Activated naive CD4-positive, alpha-beta T cell treated with anti-CD3 and anti-CD28 coated beads, Interleukin-2, amount 10 ng/mL, durations not matched to agents 7 days and 5 days (primary cell): ENCODE measurements at regions not wholly inside any gene's neighbourhood (a gene's known extent, or its start where the extent isn't known, plus 50 kb on each side); places are given as distances from the start of the nearest gene placed in this dataset.

Source experiments
- CTCF ChIA-PET: fragments of 350-600 bp; sonication (Branson Sonifier 250); formaldehyde crosslinking; loops from one replicate; lab custom pipeline; 2021; ENCODE audit warnings: antibody characterized with exemption; lab: Charles Lee
- DNase-seq: peaks from one replicate; pipeline ENCODE4 v3.0.0-alpha.2; 2020
- H3K27ac Mint-ChIP-seq: one replicate; pipeline ENCODE4 v1.8.0; 2021; ENCODE audit warnings: mild to moderate bottlenecking, moderate library complexity, mixed read lengths
- H3K27me3 Mint-ChIP-seq: one replicate; pipeline ENCODE4 v1.8.0; 2021; ENCODE audit warnings: mild to moderate bottlenecking, mixed read lengths
- H3K36me3 Mint-ChIP-seq: one replicate; pipeline ENCODE4 v1.8.0; 2021; ENCODE audit warnings: mixed read lengths
- H3K4me1 Mint-ChIP-seq: one replicate; pipeline ENCODE4 v1.8.0; 2021; ENCODE audit warnings: mixed read lengths
- H3K4me3 Mint-ChIP-seq: one replicate; pipeline ENCODE4 v1.8.0; 2021; ENCODE audit warnings: mild to moderate bottlenecking, moderate library complexity, mixed read lengths
- H3K9me3 Mint-ChIP-seq: one replicate; pipeline ENCODE4 v1.8.0; 2021; ENCODE audit warnings: mixed read lengths

GRCh38 chr2:239676716-239677452, 276.1 kb upstream of the HDAC4 start:
- H3K36me3 Mint-ChIP-seq: no peaks in the 10 kb centered on the region
- H3K9me3 Mint-ChIP-seq: no peaks in the 10 kb centered on the region
- peaks cover 11% of the 10 kb centered on the region for H3K27me3 Mint-ChIP-seq
- H3K4me1 Mint-ChIP-seq: no peaks in the 10 kb centered on the region
- CTCF ChIA-PET: no interaction called here
- H3K27ac Mint-ChIP-seq: no peak overlapping the region
- no peak overlapping the region for H3K4me3 Mint-ChIP-seq
- DNase-seq: no peak

- H3K9me3 Mint-ChIP-seq: no peaks in the 10 kb centered on the region
- no peak for DNase-seq
- no peaks in the 10 kb centered on the region for H3K4me1 Mint-ChIP-seq
- H3K4me3 Mint-ChIP-seq: no peak overlapping the region
- no peak overlapping the region for H3K27ac Mint-ChIP-seq
- CTCF ChIA-PET: no interaction called here
- H3K36me3 Mint-ChIP-seq: no peaks in the 10 kb centered on the region
- peaks cover 5% of the 10 kb centered on the region for H3K27me3 Mint-ChIP-seq
Measured at GRCh38 chr2:239675826-239676715, 275.3 kb upstream of the HDAC4 start.

GRCh38 chr2:239674981-239675825, 274.4 kb upstream of the HDAC4 start:
- no peaks in the 10 kb centered on the region for H3K4me1 Mint-ChIP-seq
- no peak overlapping the region for H3K4me3 Mint-ChIP-seq
- no peaks in the 10 kb centered on the region for H3K9me3 Mint-ChIP-seq
- DNase-seq: no peak
- no peaks in the 10 kb centered on the region for H3K36me3 Mint-ChIP-seq
- no peak overlapping the region for H3K27ac Mint-ChIP-seq
- CTCF ChIA-PET: no interaction called here
- peaks cover 5% of the 10 kb centered on the region for H3K27me3 Mint-ChIP-seq

- Mint-ChIP-seq H3K9me3 (no peaks in the 10 kb centered on the region), H3K4me3 (no peak overlapping the region), H3K36me3 (no peaks in the 10 kb centered on the region), H3K4me1 (no peaks in the 10 kb centered on the region), H3K27me3 (peaks cover 5% of the 10 kb centered on the region), H3K27ac (no peak overlapping the region)
- CTCF ChIA-PET: no interaction called here
- no peak for DNase-seq
Measured at GRCh38 chr2:239674101-239674980, 273.5 kb upstream of the HDAC4 start.

- no peak overlapping the region for H3K4me3 Mint-ChIP-seq
- H3K27ac Mint-ChIP-seq: no peak overlapping the region
- no peak for DNase-seq
- H3K27me3 Mint-ChIP-seq: peaks cover 5% of the 10 kb centered on the region
- CTCF ChIA-PET: no interaction called here
- H3K9me3 Mint-ChIP-seq: no peaks in the 10 kb centered on the region
- H3K4me1 Mint-ChIP-seq: no peaks in the 10 kb centered on the region
- H3K36me3 Mint-ChIP-seq: no peaks in the 10 kb centered on the region
Measured at GRCh38 chr2:239673641-239674040, 272.8 kb upstream of the HDAC4 start.

- Mint-ChIP-seq H3K9me3 (no peaks in the 10 kb centered on the region), H3K4me1 (no peaks in the 10 kb centered on the region), H3K27ac (no peak overlapping the region), H3K4me3 (no peak overlapping the region), H3K27me3 (peaks cover 6% of the 10 kb centered on the region), H3K36me3 (no peaks in the 10 kb centered on the region)
- DNase-seq: no peak
- CTCF ChIA-PET: no interaction called here
Measured at GRCh38 chr2:239671916-239672849, 271.4 kb upstream of the HDAC4 start.

GRCh38 chr2:239671471-239671870, 270.7 kb upstream of the HDAC4 start:
- no peaks in the 10 kb centered on the region for H3K9me3 Mint-ChIP-seq
- no peaks in the 10 kb centered on the region for H3K36me3 Mint-ChIP-seq
- no peaks in the 10 kb centered on the region for H3K4me1 Mint-ChIP-seq
- peaks cover 6% of the 10 kb centered on the region for H3K27me3 Mint-ChIP-seq
- no peak overlapping the region for H3K4me3 Mint-ChIP-seq
- CTCF ChIA-PET: no interaction called here
- no peak overlapping the region for H3K27ac Mint-ChIP-seq
- DNase-seq: no peak

- CTCF ChIA-PET: no interaction called here
- no peak for DNase-seq
- Mint-ChIP-seq H3K36me3 (no peaks in the 10 kb centered on the region), H3K4me1 (no peaks in the 10 kb centered on the region), H3K9me3 (no peaks in the 10 kb centered on the region), H3K27me3 (peaks cover 6% of the 10 kb centered on the region), H3K27ac (no peak overlapping the region), H3K4me3 (no peak overlapping the region)
Measured at GRCh38 chr2:239670463-239671120, 269.8 kb upstream of the HDAC4 start.

- CTCF ChIA-PET: no interaction called here
Measured at GRCh38 chr2:239669899-239670460, 269.2 kb upstream of the HDAC4 start.

GRCh38 chr2:239669181-239669898, 268.5 kb upstream of the HDAC4 start:
- H3K4me3 Mint-ChIP-seq: no peak overlapping the region
- no peaks in the 10 kb centered on the region for H3K4me1 Mint-ChIP-seq
- CTCF ChIA-PET: no interaction called here
- peaks cover 6% of the 10 kb centered on the region for H3K27me3 Mint-ChIP-seq
- no peaks in the 10 kb centered on the region for H3K9me3 Mint-ChIP-seq
- no peaks in the 10 kb centered on the region for H3K36me3 Mint-ChIP-seq
- H3K27ac Mint-ChIP-seq: no peak overlapping the region
- no peak for DNase-seq

More at GRCh38 chr2:239669899-239670460, 269.2 kb upstream of the HDAC4 start:
- Mint-ChIP-seq H3K27me3 (peaks cover 6% of the 10 kb centered on the region), H3K27ac (no peak overlapping the region), H3K4me3 (no peak overlapping the region), H3K36me3 (no peaks in the 10 kb centered on the region), H3K9me3 (no peaks in the 10 kb centered on the region), H3K4me1 (no peaks in the 10 kb centered on the region)
- DNase-seq: no peak

GRCh38 chr2:239668651-239669050, 267.8 kb upstream of the HDAC4 start:
- Mint-ChIP-seq H3K9me3 (no peaks in the 10 kb centered on the region), H3K27ac (no peak overlapping the region), H3K36me3 (no peaks in the 10 kb centered on the region), H3K4me1 (no peaks in the 10 kb centered on the region), H3K27me3 (peaks cover 6% of the 10 kb centered on the region), H3K4me3 (no peak overlapping the region)
- CTCF ChIA-PET: no interaction called here
- no peak for DNase-seq

GRCh38 chr2:239668042-239668441, 267.2 kb upstream of the HDAC4 start:
- H3K27ac Mint-ChIP-seq: no peak overlapping the region
- H3K36me3 Mint-ChIP-seq: no peaks in the 10 kb centered on the region
- H3K27me3 Mint-ChIP-seq: peaks cover 6% of the 10 kb centered on the region
- no peaks in the 10 kb centered on the region for H3K9me3 Mint-ChIP-seq
- H3K4me1 Mint-ChIP-seq: no peaks in the 10 kb centered on the region
- H3K4me3 Mint-ChIP-seq: no peak overlapping the region
- CTCF ChIA-PET: no interaction called here
- no peak for DNase-seq
